Brain microvascular endothelial cell (primary cell): ENCODE measurements at regions not wholly inside any gene's neighbourhood (a gene's known extent, or its start where the extent isn't known, plus 50 kb on each side); places are given as distances from the start of the nearest gene placed in this dataset.

Experiments used
- DNase-seq: peaks from one replicate; pipeline ENCODE4 v3.0.0-alpha.2; 2020
- H3K27ac ChIP-seq: fragments of 250-450 bp; sonication (Bioruptor Pico); 2 replicates; pipeline ENCODE4 v1.5.1; 2020; ENCODE audit warnings: mild to moderate bottlenecking, moderate library complexity
- H3K27me3 ChIP-seq: fragments of 250-450 bp; sonication (Bioruptor Pico); replicated peaks from 2 replicates; pipeline ENCODE4 v1.5.1; 2020; ENCODE audit warnings: mild to moderate bottlenecking
- H3K36me3 ChIP-seq: fragments of 250-450 bp; sonication (Bioruptor Pico); replicated peaks from 2 replicates; pipeline ENCODE4 v1.5.1; 2020; ENCODE audit warnings: mild to moderate bottlenecking
- H3K4me3 ChIP-seq: 2 replicates; pipeline ENCODE4 v1.5.1; 2011; ENCODE audit warnings: low read depth, mild to moderate bottlenecking, control low read depth, low read length, moderate library complexity
- in situ Hi-C: cut with HindIII; loops from 2 replicates; pipeline ENCODE4 v1.10.0; 2017; ENCODE audit warnings: low sequenced_read_pairs, low pct_ligation_motif_present
- TF ChIP-seq, protein P1 (sequence below): IDR thresholded peaks from 2 replicates; pipeline ENCODE4 v1.5.1; 2011; ENCODE audit warnings: low read depth, mild to moderate bottlenecking, moderate library complexity, low read length, control low read depth, inconsistent platforms; ENCODE audit errors: missing control alignments

DNA sequence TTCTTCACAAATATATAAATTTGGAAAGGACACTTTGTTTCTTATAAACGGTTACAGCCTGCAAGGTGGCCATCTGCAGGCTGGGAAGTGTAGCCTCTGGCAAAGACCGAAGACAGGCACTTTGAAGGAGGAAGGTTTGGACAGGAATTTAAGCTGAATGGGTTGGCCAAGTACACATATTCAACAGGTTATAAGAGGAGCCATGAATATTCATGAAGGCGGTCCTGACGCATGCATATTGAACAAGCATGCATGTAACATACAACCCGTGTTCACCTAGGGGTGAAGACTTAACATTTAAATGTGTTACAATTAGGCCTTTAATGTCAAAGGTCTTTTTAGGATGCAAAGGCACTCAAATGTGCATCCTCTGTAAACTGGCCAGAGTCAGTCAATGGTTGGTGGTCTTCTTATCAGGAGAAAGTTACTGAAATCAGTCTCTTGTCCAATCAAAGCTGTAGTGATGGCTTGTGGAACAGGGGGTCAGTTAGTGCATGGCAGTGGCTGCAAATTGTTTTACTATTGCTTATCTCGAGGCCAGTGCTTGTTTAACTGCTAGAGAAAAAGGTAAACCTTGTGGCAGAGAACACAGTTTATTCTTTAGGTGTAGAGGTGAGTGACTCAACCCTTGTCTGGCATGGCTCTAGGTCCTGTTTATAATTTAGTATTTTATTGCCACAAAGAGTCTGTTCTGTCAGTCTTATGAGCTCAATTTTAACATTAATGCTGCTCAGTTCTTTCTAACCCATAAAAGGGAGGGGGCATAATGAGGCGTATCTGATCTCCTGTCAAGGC is 70.3 kb upstream of the F3 start:
- TF ChIP-seq, protein P1, sequence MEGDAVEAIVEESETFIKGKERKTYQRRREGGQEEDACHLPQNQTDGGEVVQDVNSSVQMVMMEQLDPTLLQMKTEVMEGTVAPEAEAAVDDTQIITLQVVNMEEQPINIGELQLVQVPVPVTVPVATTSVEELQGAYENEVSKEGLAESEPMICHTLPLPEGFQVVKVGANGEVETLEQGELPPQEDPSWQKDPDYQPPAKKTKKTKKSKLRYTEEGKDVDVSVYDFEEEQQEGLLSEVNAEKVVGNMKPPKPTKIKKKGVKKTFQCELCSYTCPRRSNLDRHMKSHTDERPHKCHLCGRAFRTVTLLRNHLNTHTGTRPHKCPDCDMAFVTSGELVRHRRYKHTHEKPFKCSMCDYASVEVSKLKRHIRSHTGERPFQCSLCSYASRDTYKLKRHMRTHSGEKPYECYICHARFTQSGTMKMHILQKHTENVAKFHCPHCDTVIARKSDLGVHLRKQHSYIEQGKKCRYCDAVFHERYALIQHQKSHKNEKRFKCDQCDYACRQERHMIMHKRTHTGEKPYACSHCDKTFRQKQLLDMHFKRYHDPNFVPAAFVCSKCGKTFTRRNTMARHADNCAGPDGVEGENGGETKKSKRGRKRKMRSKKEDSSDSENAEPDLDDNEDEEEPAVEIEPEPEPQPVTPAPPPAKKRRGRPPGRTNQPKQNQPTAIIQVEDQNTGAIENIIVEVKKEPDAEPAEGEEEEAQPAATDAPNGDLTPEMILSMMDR, result no peak
- no peaks in the 10 kb centered on the region for H3K27me3 ChIP-seq
- DNase-seq, result no peak
- in situ Hi-C loops, result no loop called here
- no peak overlapping the region for H3K4me3 ChIP-seq
- no peaks in the 10 kb centered on the region for H3K36me3 ChIP-seq
- H3K27ac ChIP-seq, result no peak overlapping the region

- no peaks in the 10 kb centered on the region for H3K36me3 ChIP-seq
- in situ Hi-C loops, result no loop called here
- H3K27me3 ChIP-seq, result no peaks in the 10 kb centered on the region
- no peak overlapping the region for H3K4me3 ChIP-seq
- DNase-seq, result no peak
- TF ChIP-seq, protein P1, result no peak
- no peak overlapping the region for H3K27ac ChIP-seq
These were observed 68.1 kb upstream of the F3 start for GRCh38 chr1:94609619-94610018.

- Histone ChIP-seq H3K27ac (no peak overlapping the region), H3K4me3 (no peak overlapping the region), H3K36me3 (no peaks in the 10 kb centered on the region), H3K27me3 (no peaks in the 10 kb centered on the region)
- in situ Hi-C loops, result no loop called here
- DNase-seq, result no peak
- TF ChIP-seq, protein P1, result no peak
These were observed 67.4 kb upstream of the F3 start for GRCh38 chr1:94608852-94609530.

DNA sequence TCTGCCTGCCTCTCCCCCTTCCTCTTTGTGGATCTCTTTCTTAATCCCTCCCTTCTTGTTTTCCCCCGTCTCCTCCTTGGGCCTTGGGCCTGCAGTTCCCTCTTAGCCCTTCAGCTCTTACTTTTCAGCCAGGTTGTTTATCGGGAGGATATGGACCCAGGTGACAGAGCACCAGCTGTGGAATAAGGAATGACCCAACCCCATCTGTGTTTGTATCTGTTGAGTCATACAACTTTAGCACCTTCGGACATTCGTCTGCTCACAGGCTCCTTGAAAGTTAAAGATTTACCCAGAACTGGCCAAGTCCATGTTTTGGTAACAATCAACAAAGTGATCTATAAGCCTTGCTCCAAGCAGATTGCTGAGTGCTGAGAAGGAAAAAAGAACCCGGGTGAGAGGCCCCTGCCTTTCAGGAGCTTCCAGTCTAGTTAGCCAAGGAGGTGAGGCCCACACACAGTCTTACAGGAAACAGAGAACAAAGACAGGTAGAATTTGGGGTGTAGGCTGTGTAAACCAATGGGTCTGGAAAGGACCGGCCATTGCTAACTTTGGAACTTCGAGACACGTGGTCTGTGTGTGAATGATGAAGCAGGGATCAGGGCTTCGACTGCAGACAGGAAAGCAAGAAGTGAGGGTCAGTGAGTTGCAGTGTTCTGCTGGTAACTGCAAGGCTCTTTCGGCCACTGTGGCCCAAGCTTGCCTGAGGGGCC is 66.7 kb upstream of the F3 start:
- in situ Hi-C loops, result no loop called here
- TF ChIP-seq, protein P1, result no peak
- H3K36me3 ChIP-seq, result no peaks in the 10 kb centered on the region
- DNase-seq, result no peak
- no peak overlapping the region for H3K4me3 ChIP-seq
- H3K27me3 ChIP-seq, result no peaks in the 10 kb centered on the region
- H3K27ac ChIP-seq, result no peak overlapping the region

DNA sequence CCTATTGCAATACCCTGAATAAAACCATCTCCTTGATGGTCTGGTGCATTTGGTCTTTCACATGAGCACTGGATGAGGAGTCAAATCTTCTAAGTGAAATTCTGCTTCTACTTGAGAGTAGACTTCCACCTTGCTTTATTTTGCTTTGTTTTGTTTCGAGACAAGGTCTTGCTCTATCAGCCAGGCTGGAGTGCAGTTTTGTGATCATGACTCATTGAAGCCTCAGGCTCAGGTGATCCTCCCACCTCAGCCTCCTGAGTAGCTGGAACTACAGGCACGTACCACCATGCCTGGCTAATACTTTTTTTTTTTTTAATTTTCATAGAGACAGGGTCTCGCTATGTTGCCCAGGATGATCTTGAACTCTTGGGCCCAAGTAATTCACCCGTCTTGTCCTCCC is 65.8 kb upstream of the F3 start:
- DNase-seq, result no peak
- Histone ChIP-seq H3K27ac (no peak overlapping the region), H3K4me3 (no peak overlapping the region), H3K27me3 (no peaks in the 10 kb centered on the region), H3K36me3 (no peaks in the 10 kb centered on the region)
- TF ChIP-seq, protein P1, result no peak
- in situ Hi-C loops, result no loop called here
